Endothelial cell of umbilical vein (primary cell): ENCODE measurements at regions not wholly inside any gene's neighbourhood (a gene's known extent, or its start where the extent isn't known, plus 50 kb on each side); places are given as distances from the start of the nearest gene placed in this dataset.

Source experiments
- EZH2 ChIP-seq: IDR thresholded peaks from 2 replicates; pipeline ENCODE4 v1.6.1; 2012; ENCODE audit warnings: borderline replicate concordance, low read depth, mild to moderate bottlenecking, moderate library complexity, low read length, inconsistent platforms; ENCODE audit not compliant: severe bottlenecking
- FOS ChIP-seq: IDR thresholded peaks from 2 replicates; pipeline ENCODE4 v1.6.1; 2011; ENCODE audit warnings: mild to moderate bottlenecking, low read length, moderate library complexity, borderline replicate concordance; ENCODE audit not compliant: insufficient read depth
- GATA2 ChIP-seq: IDR thresholded peaks from 2 replicates; pipeline ENCODE4 v1.7.0; 2011; ENCODE audit warnings: low read depth, mild to moderate bottlenecking, moderate library complexity, mixed read lengths, low read length; ENCODE audit not compliant: insufficient read length, insufficient read depth
- JUN ChIP-seq: IDR thresholded peaks from 2 replicates; pipeline ENCODE4 v1.6.1; 2011; ENCODE audit warnings: borderline replicate concordance, low read depth; ENCODE audit not compliant: insufficient read length, insufficient read depth
- MYC ChIP-seq: IDR thresholded peaks from one replicate; pipeline ENCODE4 v1.6.1; 2011; ENCODE audit warnings: mild to moderate bottlenecking, low read depth, low read length
- POLR2A ChIP-seq: IDR thresholded peaks from 2 replicates; pipeline ENCODE4 v1.6.1; 2012; ENCODE audit warnings: low read depth, mild to moderate bottlenecking, control low read depth, low read length
- POLR2AphosphoS5 ChIP-seq: IDR thresholded peaks from 2 replicates; pipeline ENCODE4 v1.6.1; 2012; ENCODE audit warnings: low read depth, mild to moderate bottlenecking, control low read depth, low read length, moderate library complexity; ENCODE audit not compliant: insufficient read depth
- TF ChIP-seq, protein P1 (sequence below), 2 donors: IDR thresholded peaks; 1 replicate in 1 of 2; 2 replicates in 1 of 2; pipeline ENCODE4 v1.5.1; 2011; ENCODE audit warnings: low read length in 2 of 2, mild to moderate bottlenecking in 2 of 2, moderate library complexity in 2 of 2, control low read depth in 1 of 2, inconsistent platforms in 1 of 2, low read depth in 1 of 2; ENCODE audit not compliant: insufficient read depth in 1 of 2; ENCODE audit errors: extremely low read depth in 1 of 2
- TF ChIP-seq, protein P2 (sequence below): IDR thresholded peaks from 2 replicates; pipeline ENCODE4 v1.6.1; 2011; ENCODE audit not compliant: insufficient read depth, insufficient read length

DNA sequence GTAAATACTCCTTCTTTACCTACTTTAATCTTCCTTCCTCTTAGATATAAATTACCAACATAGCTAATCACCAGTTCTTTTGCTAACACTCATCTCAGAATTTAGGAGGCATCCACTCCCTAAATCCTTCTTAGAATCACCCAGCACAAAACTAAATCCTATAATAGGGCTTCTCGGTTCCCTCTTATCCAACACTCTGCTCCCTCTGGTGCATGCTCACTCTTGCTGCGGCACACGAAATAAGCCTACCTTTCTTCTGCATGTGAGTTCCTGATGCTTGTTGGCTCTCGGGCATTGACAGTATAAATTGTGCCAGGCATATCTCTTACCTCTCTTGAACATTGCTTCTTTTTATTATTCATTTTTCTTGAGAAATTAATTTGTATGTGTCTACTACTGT, 61.0 kb downstream of the OR5AK2 start:
- TF ChIP-seq, protein P1, sequence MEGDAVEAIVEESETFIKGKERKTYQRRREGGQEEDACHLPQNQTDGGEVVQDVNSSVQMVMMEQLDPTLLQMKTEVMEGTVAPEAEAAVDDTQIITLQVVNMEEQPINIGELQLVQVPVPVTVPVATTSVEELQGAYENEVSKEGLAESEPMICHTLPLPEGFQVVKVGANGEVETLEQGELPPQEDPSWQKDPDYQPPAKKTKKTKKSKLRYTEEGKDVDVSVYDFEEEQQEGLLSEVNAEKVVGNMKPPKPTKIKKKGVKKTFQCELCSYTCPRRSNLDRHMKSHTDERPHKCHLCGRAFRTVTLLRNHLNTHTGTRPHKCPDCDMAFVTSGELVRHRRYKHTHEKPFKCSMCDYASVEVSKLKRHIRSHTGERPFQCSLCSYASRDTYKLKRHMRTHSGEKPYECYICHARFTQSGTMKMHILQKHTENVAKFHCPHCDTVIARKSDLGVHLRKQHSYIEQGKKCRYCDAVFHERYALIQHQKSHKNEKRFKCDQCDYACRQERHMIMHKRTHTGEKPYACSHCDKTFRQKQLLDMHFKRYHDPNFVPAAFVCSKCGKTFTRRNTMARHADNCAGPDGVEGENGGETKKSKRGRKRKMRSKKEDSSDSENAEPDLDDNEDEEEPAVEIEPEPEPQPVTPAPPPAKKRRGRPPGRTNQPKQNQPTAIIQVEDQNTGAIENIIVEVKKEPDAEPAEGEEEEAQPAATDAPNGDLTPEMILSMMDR (IDR thresholded peaks at IDR 0.05; ENCODE audit: extremely low read depth in 1 of 2, insufficient read depth in 1 of 2, low read depth in 1 of 2, low read length in 2 of 2): no peak
- TF ChIP-seq, protein P2, sequence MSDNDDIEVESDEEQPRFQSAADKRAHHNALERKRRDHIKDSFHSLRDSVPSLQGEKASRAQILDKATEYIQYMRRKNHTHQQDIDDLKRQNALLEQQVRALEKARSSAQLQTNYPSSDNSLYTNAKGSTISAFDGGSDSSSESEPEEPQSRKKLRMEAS: no peak
- TF ChIP-seq EZH2 (no peak), POLR2AphosphoS5 (no peak), POLR2A (no peak), FOS (no peak), GATA2 (no peak), MYC (no peak), JUN (no peak)
